ENCODE measurements at regions not wholly inside any gene's neighbourhood (a gene's known extent, or its start where the extent isn't known, plus 50 kb on each side); places are given as distances from the start of the nearest gene placed in this dataset.

- H3K27ac ChIP-seq (ENCODE audit: extremely low read depth, low read depth, low read length): peak overlapping the region; percentile 61; the same call in 2 of the 3 replicates
- DNase-seq (ENCODE audit: extremely low read depth in 1 of 4, low spot score in 3 of 4) (peak in 2 of 4 experiments; percentile 23 to 57), ATAC-seq (peak; percentile 85), FAIRE-seq (peak; percentile 44)
- peak overlapping the region; percentile 82 for H2AFZ ChIP-seq (ENCODE audit: low read depth, low read length)
- peak overlapping the region in 1 of 2 experiments; percentile 15; a peak in 1 of 4 replicates for H3K9ac ChIP-seq (ENCODE audit: insufficient read depth in 1 of 2, low read depth in 2 of 2, low read length in 2 of 2)
- no peaks in the 10 kb centered on the region for H3K9me3 ChIP-seq (replicated peaks; ENCODE audit: control insufficient read depth, insufficient read depth, low read depth, low read length)
- no peaks in the 10 kb centered on the region for H3K79me2 ChIP-seq (ENCODE audit: control insufficient read depth, insufficient read depth, low read length)
- H4K20me1 ChIP-seq (replicated peaks; ENCODE audit: control insufficient read depth, insufficient read depth, low read length): no peaks in the 10 kb centered on the region
- H3K9me1 ChIP-seq (ENCODE audit: control insufficient read depth, insufficient read depth, low read length): no peaks in the 10 kb centered on the region
- H3K4me1 ChIP-seq (replicated peaks in 1 of 2; ENCODE audit: control insufficient read depth in 2 of 2, insufficient read depth in 2 of 2, low read length in 2 of 2): peaks cover 3 to 10% of the 10 kb centered on the region in 2 experiments; a peak in 3 of 5 replicates
- POLR2A ChIA-PET: interaction anchor here (0.6 to 1.1 kb wide), 4 partner anchors 9 to 217 kb away, joined by 3 read pairs; no protein-coding TSS in a partner anchor
- no peaks in the 10 kb centered on the region for H3K27me3 ChIP-seq (ENCODE audit: control insufficient read depth in 2 of 2, insufficient read depth in 2 of 2, low read length in 2 of 2)
- H3K4me2 ChIP-seq (ENCODE audit: insufficient read depth, low read length): peak overlapping the region; percentile 44
- H3K4me3 ChIP-seq: no peak overlapping the region
- no TSS peak for BruUV-seq (replicated peaks)
- no peaks in the 10 kb centered on the region for H3K36me3 ChIP-seq (ENCODE audit: control insufficient read depth, insufficient read depth, low read length)
- 23% methylated on average over 5 of the region's 5 CpGs for WGBS (ENCODE audit: insufficient coverage, low coverage, missing lambda C conversion rate)
- in situ Hi-C loops (cut with MboI): no loop called here
- intact Hi-C loops (cut with micrococcal nuclease): no loop called here
- CTCF ChIA-PET (ENCODE audit: low intra/inter-chr PET ratio): no interaction called here
- TF ChIP-seq KDM2B (CRISPR knock-in tag; IDR thresholded peaks at IDR 0.05): no peak
- TF ChIP-seq CREB3 (tag; conservative IDR thresholded peaks at IDR 0.05; ENCODE audit: low read depth): no peak
- TF ChIP-seq SMAD3 (CRISPR knock-in tag; conservative IDR thresholded peaks at IDR 0.05): no peak
- TF ChIP-seq PTTG1 (tag; IDR thresholded peaks at IDR 0.05; ENCODE audit: low read depth): no peak
- TF ChIP-seq PCBP1 (IDR thresholded peaks at IDR 0.05; ENCODE audit: low read depth, low read length, poor library complexity, severe bottlenecking): no peak
- TF ChIP-seq RBM22 (IDR thresholded peaks at IDR 0.05; ENCODE audit: low read depth, low read length, poor library complexity, severe bottlenecking): no peak
- TF ChIP-seq GATA2 (CRISPR knock-in tag; IDR thresholded peaks at IDR 0.05): peak; percentile 22; the same call in 1 of the 2 replicates
- TF ChIP-seq COPS2 (conservative IDR thresholded peaks at IDR 0.05): no peak
- TF ChIP-seq CBFA2T3 (IDR thresholded peaks at IDR 0.05): peak; percentile 34; the same call in 1 of the 2 replicates
- no peak for TF ChIP-seq FOXP1 (CRISPR knock-in tag; IDR thresholded peaks at IDR 0.05)
- TF ChIP-seq CHCHD3 (CRISPR knock-in tag; IDR thresholded peaks at IDR 0.05): no peak
- no peak for TF ChIP-seq TSC22D4 (tag; IDR thresholded peaks at IDR 0.05)
- peak; percentile 79; the same call in 1 of the 2 replicates for TF ChIP-seq SPI1 (IDR thresholded peaks at IDR 0.05; ENCODE audit: borderline replicate concordance, low read depth, low read length)
- TF ChIP-seq, protein P1, sequence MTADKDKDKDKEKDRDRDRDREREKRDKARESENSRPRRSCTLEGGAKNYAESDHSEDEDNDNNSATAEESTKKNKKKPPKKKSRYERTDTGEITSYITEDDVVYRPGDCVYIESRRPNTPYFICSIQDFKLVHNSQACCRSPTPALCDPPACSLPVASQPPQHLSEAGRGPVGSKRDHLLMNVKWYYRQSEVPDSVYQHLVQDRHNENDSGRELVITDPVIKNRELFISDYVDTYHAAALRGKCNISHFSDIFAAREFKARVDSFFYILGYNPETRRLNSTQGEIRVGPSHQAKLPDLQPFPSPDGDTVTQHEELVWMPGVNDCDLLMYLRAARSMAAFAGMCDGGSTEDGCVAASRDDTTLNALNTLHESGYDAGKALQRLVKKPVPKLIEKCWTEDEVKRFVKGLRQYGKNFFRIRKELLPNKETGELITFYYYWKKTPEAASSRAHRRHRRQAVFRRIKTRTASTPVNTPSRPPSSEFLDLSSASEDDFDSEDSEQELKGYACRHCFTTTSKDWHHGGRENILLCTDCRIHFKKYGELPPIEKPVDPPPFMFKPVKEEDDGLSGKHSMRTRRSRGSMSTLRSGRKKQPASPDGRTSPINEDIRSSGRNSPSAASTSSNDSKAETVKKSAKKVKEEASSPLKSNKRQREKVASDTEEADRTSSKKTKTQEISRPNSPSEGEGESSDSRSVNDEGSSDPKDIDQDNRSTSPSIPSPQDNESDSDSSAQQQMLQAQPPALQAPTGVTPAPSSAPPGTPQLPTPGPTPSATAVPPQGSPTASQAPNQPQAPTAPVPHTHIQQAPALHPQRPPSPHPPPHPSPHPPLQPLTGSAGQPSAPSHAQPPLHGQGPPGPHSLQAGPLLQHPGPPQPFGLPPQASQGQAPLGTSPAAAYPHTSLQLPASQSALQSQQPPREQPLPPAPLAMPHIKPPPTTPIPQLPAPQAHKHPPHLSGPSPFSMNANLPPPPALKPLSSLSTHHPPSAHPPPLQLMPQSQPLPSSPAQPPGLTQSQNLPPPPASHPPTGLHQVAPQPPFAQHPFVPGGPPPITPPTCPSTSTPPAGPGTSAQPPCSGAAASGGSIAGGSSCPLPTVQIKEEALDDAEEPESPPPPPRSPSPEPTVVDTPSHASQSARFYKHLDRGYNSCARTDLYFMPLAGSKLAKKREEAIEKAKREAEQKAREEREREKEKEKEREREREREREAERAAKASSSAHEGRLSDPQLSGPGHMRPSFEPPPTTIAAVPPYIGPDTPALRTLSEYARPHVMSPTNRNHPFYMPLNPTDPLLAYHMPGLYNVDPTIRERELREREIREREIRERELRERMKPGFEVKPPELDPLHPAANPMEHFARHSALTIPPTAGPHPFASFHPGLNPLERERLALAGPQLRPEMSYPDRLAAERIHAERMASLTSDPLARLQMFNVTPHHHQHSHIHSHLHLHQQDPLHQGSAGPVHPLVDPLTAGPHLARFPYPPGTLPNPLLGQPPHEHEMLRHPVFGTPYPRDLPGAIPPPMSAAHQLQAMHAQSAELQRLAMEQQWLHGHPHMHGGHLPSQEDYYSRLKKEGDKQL (CRISPR knock-in tag; IDR thresholded peaks at IDR 0.05; ENCODE audit: borderline replicate concordance): no peak
- no peak for TF ChIP-seq HSF4 (CRISPR knock-in tag; IDR thresholded peaks at IDR 0.05; ENCODE audit: borderline replicate concordance)
- no peak for TF ChIP-seq ZSCAN32 (CRISPR knock-in tag; IDR thresholded peaks at IDR 0.05)
- no peak for TF ChIP-seq ZNF561 (CRISPR knock-in tag; conservative IDR thresholded peaks at IDR 0.05)
Observed at GRCh38 chr20:23193801-23194384, 107.8 kb upstream of the CD93 start.
